H4 (cell line): ENCODE measurements at regions not wholly inside any gene's neighbourhood (a gene's known extent, or its start where the extent isn't known, plus 50 kb on each side); places are given as distances from the start of the nearest gene placed in this dataset.
"Not testable (repeated sequence)": the region's sequence is repeated elsewhere in the genome, so short reads cannot be mapped to it uniquely, and the experiment has no call there.

Experiments used
- DNase-seq: peaks from one replicate; pipeline ENCODE4 v3.0.0-alpha.2; 2015; ENCODE audit warnings: low spot score

DNA sequence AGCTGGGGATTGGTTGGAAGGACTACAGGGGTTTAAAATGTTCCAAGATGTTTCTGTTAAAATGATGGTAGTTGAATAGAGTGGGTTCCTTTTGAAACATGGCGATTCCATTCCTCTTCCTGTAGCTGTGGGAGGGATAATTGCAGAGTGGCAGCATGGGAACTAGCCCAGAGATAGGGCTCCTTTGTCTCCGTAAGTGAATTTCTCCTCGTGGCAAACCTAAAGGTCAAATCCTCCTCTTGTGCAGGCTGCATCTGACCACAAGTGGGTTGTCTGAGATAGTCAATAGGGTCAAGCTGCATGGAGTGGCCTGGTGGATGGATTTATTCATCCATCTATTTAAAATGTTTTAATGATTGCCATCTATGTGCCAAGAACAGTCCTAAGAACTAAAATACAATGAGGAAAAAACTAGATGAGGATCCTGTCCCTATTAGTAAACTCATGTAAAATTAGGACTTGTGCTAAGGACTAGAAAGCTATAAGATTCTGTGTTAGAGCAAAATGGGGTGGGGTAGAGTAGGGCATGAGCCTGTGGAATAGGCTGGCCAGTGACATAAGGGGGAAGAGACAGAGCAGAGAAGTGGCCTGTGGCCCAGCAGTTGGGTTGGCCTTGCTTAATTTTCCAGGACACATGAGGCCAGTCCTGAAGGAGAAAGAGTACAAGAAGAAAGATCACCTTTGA, 89.1 kb upstream of the IVNS1ABP start:
- no peak for DNase-seq

DNA sequence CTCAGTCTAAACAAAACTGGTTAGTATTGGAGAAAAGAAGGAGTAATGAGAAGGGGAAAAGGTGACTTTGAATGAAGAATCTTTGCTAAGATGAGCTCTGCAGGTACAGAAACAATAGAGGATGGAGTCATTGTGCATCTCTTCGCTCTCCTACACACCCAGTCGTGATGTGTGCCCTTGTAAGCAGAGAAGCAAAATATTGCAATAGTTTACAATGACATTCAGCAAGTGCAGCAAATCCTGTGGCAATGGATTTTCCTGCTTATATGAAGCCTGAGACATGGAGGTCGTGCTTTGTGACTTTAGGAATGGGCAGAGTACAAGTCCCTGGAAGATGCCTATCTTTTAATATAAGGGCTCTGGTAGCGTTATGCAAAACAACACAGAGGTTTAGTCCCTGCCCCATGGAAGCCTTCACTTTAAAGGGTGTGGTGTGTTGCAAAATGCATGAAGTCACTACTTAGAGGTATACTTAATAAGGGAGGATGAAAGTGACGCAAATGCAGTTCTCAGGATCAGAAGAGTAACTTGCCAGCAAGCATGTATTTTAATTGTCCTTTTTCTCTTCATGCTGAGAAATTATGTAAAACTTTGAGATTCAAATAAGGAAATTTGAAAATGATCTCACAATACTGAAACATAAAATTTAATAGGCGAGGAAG, 88.0 kb upstream of the IVNS1ABP start:
- peak; percentile 12 for DNase-seq

- DNase-seq: peak; percentile 36
These were observed 87.2 kb upstream of the IVNS1ABP start for GRCh38 chr1:185404291-185404690.

DNA sequence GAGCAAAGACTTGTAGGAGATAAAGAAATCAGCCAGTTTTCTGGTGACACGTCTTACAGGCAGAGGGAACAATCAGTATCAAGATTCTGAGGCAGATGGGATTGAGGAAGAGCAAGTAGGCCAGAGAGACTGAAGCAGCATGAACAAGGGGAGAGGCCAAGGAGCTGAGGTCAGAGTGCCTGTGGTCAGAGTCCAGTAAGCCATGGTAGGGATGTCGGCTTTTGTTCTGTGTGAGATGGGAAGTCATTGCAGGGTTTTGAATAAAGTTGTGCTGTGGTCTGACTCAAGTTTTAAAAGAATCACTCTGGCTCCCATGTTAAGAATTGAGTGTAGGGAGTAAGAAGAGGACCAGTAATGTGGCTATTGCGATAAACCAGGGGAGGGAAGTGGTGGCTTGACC, 85.9 kb upstream of the IVNS1ABP start:
- DNase-seq: no peak

- peak; percentile 60 for DNase-seq
These were observed 84.0 kb upstream of the IVNS1ABP start for GRCh38 chr1:185401019-185401418.

- DNase-seq: peak; percentile 68
These were observed 83.0 kb upstream of the IVNS1ABP start for GRCh38 chr1:185400052-185400451.

- DNase-seq: no peak
These were observed 81.6 kb upstream of the IVNS1ABP start for GRCh38 chr1:185398599-185398998.

DNA sequence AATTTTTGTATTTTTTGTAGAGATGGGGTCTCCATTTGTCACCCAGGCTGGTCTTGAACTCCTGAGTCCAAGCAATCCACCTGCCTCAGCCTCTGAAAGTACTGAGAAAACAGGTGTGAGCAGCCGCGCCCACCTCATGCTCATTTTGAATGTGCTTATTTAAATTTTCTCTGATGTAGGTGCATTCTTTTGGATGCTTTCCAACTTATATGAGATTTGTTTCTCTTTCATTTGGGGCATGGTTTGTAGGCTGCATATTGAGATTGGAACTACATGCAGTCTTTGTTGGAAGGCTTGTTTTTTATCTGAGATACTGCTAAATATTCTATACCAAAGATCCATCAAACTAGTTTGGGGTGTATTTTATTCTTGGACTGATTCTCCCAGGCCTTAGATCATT, 81.0 kb upstream of the IVNS1ABP start:
- no peak for DNase-seq

DNA sequence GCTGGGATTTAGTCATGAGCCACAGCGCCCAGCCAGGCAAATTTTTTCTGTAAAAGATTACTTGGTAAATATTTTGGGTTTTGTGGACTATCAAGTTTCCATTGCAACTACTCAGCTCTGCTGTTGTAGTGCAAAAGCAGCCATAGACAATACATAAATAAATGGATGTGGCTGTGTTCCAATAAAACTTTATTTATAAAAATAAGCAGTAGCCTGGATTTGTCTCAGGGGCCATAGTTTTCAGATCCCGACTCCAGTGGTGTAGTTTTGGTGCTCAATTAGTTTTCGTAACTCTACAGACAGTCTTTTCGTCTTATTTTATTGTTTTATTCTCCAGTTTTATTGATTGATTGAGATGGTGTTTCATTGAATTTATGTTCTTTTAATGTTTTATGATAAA, 80.1 kb upstream of the IVNS1ABP start:
- peak; percentile 20 for DNase-seq

GRCh38 chr1:185396126-185396525, 79.1 kb upstream of the IVNS1ABP start:
- no peak for DNase-seq

GRCh38 chr1:185393815-185394214, 76.8 kb upstream of the IVNS1ABP start:
- no peak for DNase-seq

DNA sequence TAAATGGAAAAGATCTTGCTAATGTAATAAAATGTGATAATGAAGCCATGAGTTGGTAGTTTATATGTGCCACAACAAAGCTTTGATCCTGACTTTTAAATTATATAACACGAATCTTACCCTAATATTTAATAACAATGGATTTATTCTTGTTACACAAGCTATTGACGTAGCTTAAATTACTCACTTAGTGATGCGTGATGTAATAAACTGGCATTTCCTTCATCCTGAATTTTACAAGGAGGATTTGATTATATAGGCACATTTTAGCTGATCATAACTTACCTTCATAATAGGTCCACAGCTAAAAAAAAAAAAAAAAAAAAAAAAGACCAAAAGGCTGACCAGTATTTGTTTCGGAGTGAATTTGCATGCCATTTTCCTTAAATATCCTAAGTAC, 76.2 kb upstream of the IVNS1ABP start:
- no peak for DNase-seq

- no peak for DNase-seq
These were observed 71.8 kb upstream of the IVNS1ABP start for GRCh38 chr1:185388815-185389214.

DNA sequence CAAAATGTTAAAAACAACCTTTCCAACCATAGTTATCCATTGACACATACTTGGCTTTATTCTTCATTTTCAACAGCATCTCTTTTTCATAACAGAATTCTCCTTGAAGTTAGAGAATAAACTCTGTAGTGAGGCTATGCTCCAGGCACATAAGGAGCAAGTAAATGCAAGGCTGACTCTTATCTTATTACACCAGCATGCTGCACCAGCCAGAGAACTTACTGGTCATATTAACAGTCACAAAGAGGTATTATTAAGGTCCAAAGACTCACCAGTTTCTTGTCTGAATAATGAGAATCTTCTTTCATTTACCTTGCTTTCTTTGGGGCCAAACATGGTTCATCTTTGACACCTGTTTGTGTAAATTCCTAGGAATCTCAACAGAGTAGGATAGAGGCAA, 71.3 kb upstream of the IVNS1ABP start:
- DNase-seq: no peak

DNA sequence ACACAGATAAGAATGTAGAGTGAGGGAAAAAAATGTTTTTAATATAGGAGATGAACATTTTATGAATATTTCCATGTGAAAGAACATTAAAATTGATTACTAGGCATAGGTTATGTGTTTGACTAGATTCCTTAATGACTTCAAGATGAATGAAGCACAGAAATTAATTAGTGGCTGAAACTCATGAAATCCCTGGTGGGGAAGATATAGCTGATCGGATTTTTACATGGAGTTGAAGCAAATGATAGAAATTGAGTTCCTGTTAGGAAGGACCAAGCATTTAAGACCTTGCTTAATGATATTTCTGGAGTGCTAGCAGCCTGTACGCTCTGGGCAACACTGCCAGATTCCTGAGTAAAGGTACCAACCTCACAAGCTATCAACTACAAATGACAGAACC, 68.9 kb upstream of the IVNS1ABP start:
- no peak for DNase-seq

DNA sequence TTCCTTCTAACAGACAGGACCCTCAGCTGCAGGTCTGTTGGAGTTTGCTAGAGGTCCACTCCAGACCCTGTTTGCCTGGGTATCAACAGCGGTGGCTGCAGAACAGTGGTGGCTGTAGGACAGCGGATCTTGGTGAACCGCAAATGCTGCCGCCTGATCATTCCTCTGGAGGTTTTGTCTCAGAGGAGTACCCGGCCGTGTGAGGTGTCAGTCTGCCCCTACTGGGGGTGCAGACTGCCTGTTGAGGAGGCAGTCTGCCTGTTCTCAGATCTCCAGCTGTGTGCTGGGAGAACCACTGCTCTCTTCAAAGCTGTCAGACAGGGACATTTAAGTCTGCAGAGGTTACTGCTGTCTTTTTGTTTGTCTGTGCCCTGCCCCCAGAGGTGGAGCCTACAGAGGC, 66.8 kb upstream of the IVNS1ABP start:
- DNase-seq: not testable (repeated sequence)

DNA sequence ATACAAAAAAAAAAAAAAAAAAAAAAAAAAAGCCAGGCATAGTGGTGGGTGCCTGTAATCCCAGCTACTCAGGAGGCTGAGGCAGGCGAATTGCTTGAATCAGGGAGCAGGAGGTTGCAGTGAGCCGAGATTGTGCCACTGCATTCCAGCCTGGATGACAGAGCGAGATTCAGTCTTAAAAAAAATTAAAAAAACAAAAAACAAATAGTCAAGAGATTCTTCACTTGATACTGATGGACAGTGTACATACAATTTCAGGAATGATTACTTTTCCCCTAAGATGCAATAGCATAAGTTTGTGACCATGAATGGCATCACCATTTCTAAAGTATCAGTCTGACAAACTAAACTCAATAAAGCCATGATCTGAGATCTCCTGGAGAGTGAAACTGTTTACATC, 60.8 kb upstream of the IVNS1ABP start:
- no peak for DNase-seq

- no peak for DNase-seq
These were observed 60.0 kb upstream of the IVNS1ABP start for GRCh38 chr1:185376840-185377635.

DNA sequence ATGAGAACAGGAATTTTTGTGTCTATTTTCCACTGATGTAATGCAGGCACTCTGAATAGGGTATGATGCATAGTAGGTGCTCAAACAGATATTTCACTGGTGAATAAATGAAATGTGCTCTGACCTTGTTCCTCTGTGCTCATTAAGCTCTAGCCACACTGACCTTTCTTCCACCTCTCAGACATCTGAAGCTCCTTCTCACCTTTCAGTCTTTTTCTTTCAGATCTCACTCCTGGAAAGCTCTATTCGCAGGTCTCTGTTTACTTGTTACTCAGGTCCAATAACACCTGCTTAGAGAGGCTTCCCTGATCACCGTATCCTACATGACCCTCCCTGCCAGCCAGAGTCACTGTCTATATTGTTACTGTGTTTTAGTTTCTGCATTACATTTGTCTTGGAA, 59.2 kb upstream of the IVNS1ABP start:
- DNase-seq: no peak

- no peak for DNase-seq
These were observed 58.5 kb upstream of the IVNS1ABP start for GRCh38 chr1:185375583-185375982.

- DNase-seq: no peak
These were observed 56.9 kb upstream of the IVNS1ABP start for GRCh38 chr1:185373813-185374529.

- no peak for DNase-seq
These were observed 52.7 kb upstream of the IVNS1ABP start for GRCh38 chr1:185369786-185370185.
